Astrocyte of the hippocampus (primary cell): ENCODE measurements at regions not wholly inside any gene's neighbourhood (a gene's known extent, or its start where the extent isn't known, plus 50 kb on each side); places are given as distances from the start of the nearest gene placed in this dataset.
"Not testable (repeated sequence)": the region's sequence is repeated elsewhere in the genome, so short reads cannot be mapped to it uniquely, and the experiment has no call there.

Source experiments
- DNase-seq: peaks from one replicate; pipeline ENCODE4 v3.0.0; 2011; ENCODE audit warnings: low read depth, low spot score

- DNase-seq = peak; percentile 24
These were observed 138.5 kb upstream of the NETO1 start for GRCh38 chr18:73006331-73006730.

DNA sequence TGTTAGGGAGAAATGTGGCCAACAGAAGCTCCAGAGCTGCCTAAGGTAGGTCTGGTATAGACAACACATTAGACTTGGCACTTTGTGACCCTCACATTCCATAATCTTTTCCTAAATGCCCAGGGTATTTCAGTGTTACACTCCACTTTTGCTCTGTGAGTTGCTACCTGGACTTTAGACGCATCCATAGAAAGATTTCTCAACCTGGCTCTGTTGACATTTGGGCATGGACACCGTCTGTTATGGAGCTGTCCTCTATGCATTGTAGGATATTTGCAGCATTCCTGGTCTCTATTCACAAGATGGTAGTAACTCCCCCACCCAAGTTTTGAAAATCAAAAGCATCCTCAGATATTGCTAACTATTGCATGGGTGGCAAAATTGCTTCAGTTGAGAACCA, 136.5 kb upstream of the NETO1 start:
- no peak for DNase-seq

GRCh38 chr18:72999971-73000607, 132.3 kb upstream of the NETO1 start:
- DNase-seq = no peak

GRCh38 chr18:72995558-72995957, 127.8 kb upstream of the NETO1 start:
- peak; percentile 24 for DNase-seq

DNA sequence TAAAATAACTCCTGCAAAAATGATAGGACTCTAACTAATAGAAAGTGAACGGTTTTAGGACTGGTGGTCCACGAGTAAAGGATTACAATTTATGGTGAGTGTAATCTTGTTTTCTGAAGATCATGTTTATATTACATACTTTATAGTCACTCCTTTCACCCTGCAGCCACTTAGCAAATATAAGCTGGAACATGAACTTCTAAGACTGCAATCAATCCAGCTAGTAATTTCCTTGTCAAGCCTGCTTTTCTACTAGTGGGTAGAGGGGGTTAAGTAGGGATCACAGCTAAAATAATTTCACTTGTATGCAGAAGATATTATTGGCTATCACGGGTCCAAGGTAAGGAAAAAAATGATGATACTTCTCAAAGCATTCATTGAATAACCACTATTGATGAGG, 125.5 kb upstream of the NETO1 start:
- no peak for DNase-seq

DNA sequence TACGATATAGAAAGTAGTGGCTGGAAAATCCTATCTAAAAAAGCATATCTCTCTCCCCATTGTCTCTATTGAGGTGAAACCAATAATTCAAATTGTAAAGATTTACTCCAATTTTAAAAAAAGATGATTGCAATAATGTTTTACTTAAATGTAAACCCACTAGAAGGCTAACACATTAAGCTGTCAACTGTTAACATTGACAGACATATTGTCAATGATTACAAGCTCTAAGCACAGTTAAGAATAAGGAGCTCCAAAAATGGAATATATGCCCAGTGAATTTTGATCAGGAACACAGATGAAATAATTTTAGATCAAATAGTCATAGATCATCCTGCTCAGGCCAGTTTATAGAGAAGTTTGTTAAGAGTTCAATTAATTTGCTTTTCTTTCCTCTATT, 123.6 kb upstream of the NETO1 start:
- no peak for DNase-seq

DNA sequence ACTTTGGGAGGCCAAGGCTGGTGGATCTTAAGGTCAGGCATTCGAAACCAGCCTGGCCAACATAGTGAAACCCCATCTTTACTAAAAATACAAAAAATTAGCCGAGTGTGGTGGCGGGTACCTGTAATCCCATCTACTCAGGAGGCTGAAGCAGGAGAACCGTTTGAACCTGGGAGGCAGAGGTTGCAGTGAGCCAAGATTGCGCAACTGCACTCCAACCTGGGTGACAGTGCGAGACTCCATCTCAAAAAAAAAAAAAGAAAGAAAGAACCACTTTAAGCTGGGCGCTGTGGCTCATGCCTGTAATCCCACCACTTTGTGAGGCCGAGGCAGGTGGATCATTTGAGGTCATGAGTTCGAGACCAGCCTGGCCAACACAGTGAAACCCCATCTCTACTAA, 119.8 kb upstream of the NETO1 start:
- not testable (repeated sequence) for DNase-seq

- DNase-seq = no peak
These were observed 118.3 kb upstream of the NETO1 start for GRCh38 chr18:72986103-72986502.

DNA sequence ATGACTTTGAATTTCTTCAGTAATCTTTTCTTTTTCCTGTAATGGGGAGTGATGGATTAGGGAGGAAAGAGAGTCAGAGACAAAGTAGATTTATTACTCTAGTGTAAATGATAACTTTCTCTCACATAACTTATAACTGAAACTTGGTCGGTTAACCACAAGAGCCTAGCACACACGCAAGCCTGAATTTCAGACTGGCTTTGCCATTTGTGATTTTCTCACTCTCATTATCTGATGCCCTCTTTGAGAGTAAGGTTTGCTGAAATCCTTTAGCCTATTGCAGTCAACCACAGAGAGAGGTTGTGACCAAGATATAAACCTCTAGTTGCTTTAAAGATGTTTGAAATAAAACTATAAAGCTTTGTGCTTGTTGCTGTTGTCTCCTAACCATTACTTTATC, 117.9 kb upstream of the NETO1 start:
- no peak for DNase-seq

DNA sequence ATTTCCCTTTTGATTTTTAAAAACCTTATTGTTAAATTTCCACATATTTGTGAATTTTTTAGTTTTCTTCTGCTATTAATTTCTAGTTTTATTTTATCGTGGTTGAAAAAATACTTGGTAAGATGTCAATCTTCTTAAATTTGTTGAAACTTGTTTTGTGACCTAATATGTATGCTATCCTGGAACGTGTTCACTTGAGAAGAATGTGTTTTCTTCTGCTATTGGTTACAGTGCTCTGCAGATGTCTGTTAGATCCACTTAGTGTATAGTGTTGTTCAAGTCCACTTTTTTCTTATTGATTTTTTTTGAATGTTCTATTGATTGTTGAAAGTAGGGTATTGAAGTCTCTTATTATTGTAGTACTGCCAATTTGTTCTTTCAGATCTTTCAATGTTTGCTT, 116.5 kb upstream of the NETO1 start:
- no peak for DNase-seq

GRCh38 chr18:72973841-72974240, 106.1 kb upstream of the NETO1 start:
- DNase-seq = no peak

GRCh38 chr18:72965616-72966015, 97.8 kb upstream of the NETO1 start:
- no peak for DNase-seq

GRCh38 chr18:72958195-72958594, 90.4 kb upstream of the NETO1 start:
- not testable (repeated sequence) for DNase-seq

GRCh38 chr18:72948439-72948838, 80.7 kb upstream of the NETO1 start:
- DNase-seq = no peak

DNA sequence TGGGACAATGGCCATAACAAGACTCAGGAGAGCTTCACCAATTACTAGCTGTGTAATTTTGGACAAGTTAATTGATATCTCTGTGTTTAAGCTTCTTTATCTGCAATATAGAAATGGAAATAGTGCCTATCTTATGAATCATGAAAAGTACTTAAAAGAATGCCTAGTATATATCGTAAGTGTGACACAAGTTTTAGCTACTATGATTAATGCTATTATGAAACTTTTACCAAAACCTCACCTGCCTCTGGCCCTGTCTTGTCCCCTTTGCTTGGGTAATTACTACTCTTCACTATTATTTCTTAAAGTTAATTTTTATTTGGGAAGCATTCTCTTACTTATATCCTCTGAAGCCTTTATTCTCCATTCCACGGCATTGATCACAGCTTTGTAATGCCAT, 75.0 kb upstream of the NETO1 start:
- DNase-seq = no peak

- DNase-seq = no peak
These were observed 73.2 kb upstream of the NETO1 start for GRCh38 chr18:72940986-72941385.

- no peak for DNase-seq
These were observed 72.7 kb upstream of the NETO1 start for GRCh38 chr18:72940509-72940908.

GRCh38 chr18:72935744-72936143, 68.0 kb upstream of the NETO1 start:
- DNase-seq = no peak

- no peak for DNase-seq
These were observed 55.1 kb upstream of the NETO1 start for GRCh38 chr18:72922895-72923294.
